ENCODE measurements at regions not wholly inside any gene's neighbourhood (a gene's known extent, or its start where the extent isn't known, plus 50 kb on each side); places are given as distances from the start of the nearest gene placed in this dataset.

GRCh38 chr22:47570300-47570685 is 807.8 kb downstream of the TBC1D22A start:
- Mint-ChIP-seq H3K27me3 (ENCODE audit: low read depth) (no peaks in the 10 kb centered on the region), H3K4me1 (ENCODE audit: low read depth) (no peaks in the 10 kb centered on the region), H3K36me3 (ENCODE audit: insufficient read depth in 2 of 2) (no peaks in the 10 kb centered on the region), H3K27ac (no peak overlapping the region), H3K4me3 (no peak overlapping the region), H3K9me3 (no peaks in the 10 kb centered on the region)
- no peak for DNase-seq
- no peak for ATAC-seq (replicated peaks in 1 of 2)

- H3K9me3 Mint-ChIP-seq, result no peaks in the 10 kb centered on the region
- no peak for ATAC-seq (replicated peaks in 1 of 2)
- H3K27ac Mint-ChIP-seq, result no peak overlapping the region
- H3K36me3 Mint-ChIP-seq (ENCODE audit: insufficient read depth in 2 of 2), result no peaks in the 10 kb centered on the region
- H3K27me3 Mint-ChIP-seq (ENCODE audit: low read depth), result no peaks in the 10 kb centered on the region
- no peaks in the 10 kb centered on the region for H3K4me1 Mint-ChIP-seq (ENCODE audit: low read depth)
- H3K4me3 Mint-ChIP-seq, result no peak overlapping the region
- DNase-seq, result no peak
Observed at GRCh38 chr22:47569389-47570299, 807.2 kb downstream of the TBC1D22A start.

GRCh38 chr22:47568700-47569099 is 806.2 kb downstream of the TBC1D22A start:
- no peak for DNase-seq
- H3K9me3 Mint-ChIP-seq, result no peaks in the 10 kb centered on the region
- no peaks in the 10 kb centered on the region for H3K36me3 Mint-ChIP-seq (ENCODE audit: insufficient read depth in 2 of 2)
- no peak overlapping the region for H3K27ac Mint-ChIP-seq
- no peak for ATAC-seq (replicated peaks in 1 of 2)
- H3K4me3 Mint-ChIP-seq, result no peak overlapping the region
- H3K27me3 Mint-ChIP-seq (ENCODE audit: low read depth), result no peaks in the 10 kb centered on the region
- no peaks in the 10 kb centered on the region for H3K4me1 Mint-ChIP-seq (ENCODE audit: low read depth)

- Mint-ChIP-seq H3K4me1 (ENCODE audit: low read depth) (no peaks in the 10 kb centered on the region), H3K36me3 (ENCODE audit: insufficient read depth in 2 of 2) (no peaks in the 10 kb centered on the region), H3K27me3 (ENCODE audit: low read depth) (no peaks in the 10 kb centered on the region), H3K27ac (no peak overlapping the region), H3K9me3 (no peaks in the 10 kb centered on the region), H3K4me3 (no peak overlapping the region)
- ATAC-seq (replicated peaks in 1 of 2) (no peak), DNase-seq (no peak)
Observed at GRCh38 chr22:47567126-47568090, 805.0 kb downstream of the TBC1D22A start.

GRCh38 chr22:47566491-47566890 is 804.0 kb downstream of the TBC1D22A start:
- no peak overlapping the region for H3K27ac Mint-ChIP-seq
- H3K27me3 Mint-ChIP-seq (ENCODE audit: low read depth), result no peaks in the 10 kb centered on the region
- no peaks in the 10 kb centered on the region for H3K4me1 Mint-ChIP-seq (ENCODE audit: low read depth)
- H3K9me3 Mint-ChIP-seq, result no peaks in the 10 kb centered on the region
- no peak for ATAC-seq (replicated peaks in 1 of 2)
- H3K36me3 Mint-ChIP-seq (ENCODE audit: insufficient read depth in 2 of 2), result no peaks in the 10 kb centered on the region
- H3K4me3 Mint-ChIP-seq, result no peak overlapping the region
- DNase-seq, result no peak

GRCh38 chr22:47565607-47566006 is 803.2 kb downstream of the TBC1D22A start:
- H3K27me3 Mint-ChIP-seq (ENCODE audit: low read depth), result no peaks in the 10 kb centered on the region
- H3K4me1 Mint-ChIP-seq (ENCODE audit: low read depth), result no peaks in the 10 kb centered on the region
- H3K36me3 Mint-ChIP-seq (ENCODE audit: insufficient read depth in 2 of 2), result no peaks in the 10 kb centered on the region
- no peak for DNase-seq
- no peak overlapping the region for H3K4me3 Mint-ChIP-seq
- H3K27ac Mint-ChIP-seq, result no peak overlapping the region
- H3K9me3 Mint-ChIP-seq, result no peaks in the 10 kb centered on the region
- ATAC-seq (replicated peaks in 1 of 2), result no peak

GRCh38 chr22:47564651-47565434 is 802.4 kb downstream of the TBC1D22A start:
- ATAC-seq (replicated peaks in 1 of 2) (no peak), DNase-seq (no peak)
- no peak overlapping the region for H3K4me3 Mint-ChIP-seq
- H3K4me1 Mint-ChIP-seq (ENCODE audit: low read depth), result no peaks in the 10 kb centered on the region
- no peaks in the 10 kb centered on the region for H3K36me3 Mint-ChIP-seq (ENCODE audit: insufficient read depth in 2 of 2)
- no peak overlapping the region for H3K27ac Mint-ChIP-seq
- no peaks in the 10 kb centered on the region for H3K9me3 Mint-ChIP-seq
- no peaks in the 10 kb centered on the region for H3K27me3 Mint-ChIP-seq (ENCODE audit: low read depth)

- H3K9me3 Mint-ChIP-seq, result no peaks in the 10 kb centered on the region
- H3K4me1 Mint-ChIP-seq (ENCODE audit: low read depth), result no peaks in the 10 kb centered on the region
- DNase-seq (no peak), ATAC-seq (replicated peaks in 1 of 2) (no peak)
- H3K4me3 Mint-ChIP-seq, result no peak overlapping the region
- H3K27me3 Mint-ChIP-seq (ENCODE audit: low read depth), result no peaks in the 10 kb centered on the region
- H3K27ac Mint-ChIP-seq, result no peak overlapping the region
- H3K36me3 Mint-ChIP-seq (ENCODE audit: insufficient read depth in 2 of 2), result no peaks in the 10 kb centered on the region
Observed at GRCh38 chr22:47564158-47564450, 801.7 kb downstream of the TBC1D22A start.

GRCh38 chr22:47563406-47564157 is 801.1 kb downstream of the TBC1D22A start:
- ATAC-seq (replicated peaks in 1 of 2) (no peak), DNase-seq (no peak)
- Mint-ChIP-seq H3K27ac (no peak overlapping the region), H3K36me3 (ENCODE audit: insufficient read depth in 2 of 2) (no peaks in the 10 kb centered on the region), H3K4me1 (ENCODE audit: low read depth) (no peaks in the 10 kb centered on the region), H3K4me3 (no peak overlapping the region), H3K27me3 (ENCODE audit: low read depth) (no peaks in the 10 kb centered on the region), H3K9me3 (no peaks in the 10 kb centered on the region)

GRCh38 chr22:47561766-47562165 is 799.3 kb downstream of the TBC1D22A start:
- H3K9me3 Mint-ChIP-seq, result peaks cover 4% of the 10 kb centered on the region in 2 donors
- H3K27me3 Mint-ChIP-seq (ENCODE audit: low read depth), result no peaks in the 10 kb centered on the region
- DNase-seq (no peak), ATAC-seq (replicated peaks in 1 of 2) (no peak)
- no peaks in the 10 kb centered on the region for H3K4me1 Mint-ChIP-seq (ENCODE audit: low read depth)
- no peak overlapping the region for H3K4me3 Mint-ChIP-seq
- H3K36me3 Mint-ChIP-seq (ENCODE audit: insufficient read depth in 2 of 2), result no peaks in the 10 kb centered on the region
- H3K27ac Mint-ChIP-seq, result no peak overlapping the region

GRCh38 chr22:47561115-47561675 is 798.7 kb downstream of the TBC1D22A start:
- Mint-ChIP-seq H3K9me3 (peaks cover 4% of the 10 kb centered on the region in 2 donors), H3K27ac (no peak overlapping the region), H3K4me3 (no peak overlapping the region), H3K4me1 (ENCODE audit: low read depth) (no peaks in the 10 kb centered on the region), H3K36me3 (ENCODE audit: insufficient read depth in 2 of 2) (no peaks in the 10 kb centered on the region), H3K27me3 (ENCODE audit: low read depth) (no peaks in the 10 kb centered on the region)
- DNase-seq (no peak), ATAC-seq (replicated peaks in 1 of 2) (no peak)
